ENCODE measurements at regions not wholly inside any gene's neighbourhood (a gene's known extent, or its start where the extent isn't known, plus 50 kb on each side); places are given as distances from the start of the nearest gene placed in this dataset.

DNA sequence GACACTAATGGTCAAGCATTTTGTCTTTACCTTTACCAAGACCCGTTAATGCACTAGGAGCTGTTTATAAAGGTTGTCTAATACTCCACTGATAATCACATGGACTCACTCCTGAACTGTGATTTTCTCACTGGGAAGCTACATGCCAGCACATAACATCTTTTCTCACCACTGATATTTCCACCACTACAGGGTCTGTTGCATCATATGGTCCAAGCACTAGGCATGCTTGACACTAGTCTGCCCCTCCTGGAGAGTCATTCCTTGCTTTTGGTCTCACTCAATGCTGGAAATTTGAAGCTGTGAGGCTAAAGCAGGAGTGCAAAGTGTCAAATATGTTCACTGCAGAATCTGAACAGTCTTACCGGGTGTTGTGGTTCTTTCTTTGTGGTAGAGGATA, 1576.8 kb downstream of the CDH8 start:
- Histone ChIP-seq H3K27ac (ENCODE audit: low read length) (no peak overlapping the region), H3K27me3 (ENCODE audit: control insufficient read depth, insufficient read depth, low read length) (no peaks in the 10 kb centered on the region), H3K4me1 (ENCODE audit: control insufficient read depth, insufficient read depth, low read length) (no peaks in the 10 kb centered on the region), H3K36me3 (ENCODE audit: control insufficient read depth, insufficient read depth, low read length) (no peaks in the 10 kb centered on the region), H3K4me3 (ENCODE audit: low read depth in 2 of 2, low read length in 2 of 2) (no peak overlapping the region), H3K9me3 (ENCODE audit: control insufficient read depth, insufficient read depth, low read depth, low read length) (no peaks in the 10 kb centered on the region)
- no TSS peak for BruUV-seq (replicated peaks)
- ATAC-seq (no peak), DNase-seq (ENCODE audit: low read depth, low spot score) (no peak)
- ChIA-PET POLR2A (no interaction called here), CTCF (interaction anchor here (0.7 kb wide), 1 partner anchor 276 kb away, joined by 4 read pairs; no protein-coding TSS in a partner anchor)
- TF ChIP-seq SIN3A (IDR thresholded peaks at IDR 0.05; ENCODE audit: borderline replicate concordance, insufficient read depth, low read depth, low read length) (no peak), POLR2AphosphoS5 (IDR thresholded peaks at IDR 0.05; ENCODE audit: low read depth, low read length) (no peak), TCF7L2 (IDR thresholded peaks at IDR 0.05; ENCODE audit: low read depth, low read length) (no peak)
- TF ChIP-seq, protein P1, sequence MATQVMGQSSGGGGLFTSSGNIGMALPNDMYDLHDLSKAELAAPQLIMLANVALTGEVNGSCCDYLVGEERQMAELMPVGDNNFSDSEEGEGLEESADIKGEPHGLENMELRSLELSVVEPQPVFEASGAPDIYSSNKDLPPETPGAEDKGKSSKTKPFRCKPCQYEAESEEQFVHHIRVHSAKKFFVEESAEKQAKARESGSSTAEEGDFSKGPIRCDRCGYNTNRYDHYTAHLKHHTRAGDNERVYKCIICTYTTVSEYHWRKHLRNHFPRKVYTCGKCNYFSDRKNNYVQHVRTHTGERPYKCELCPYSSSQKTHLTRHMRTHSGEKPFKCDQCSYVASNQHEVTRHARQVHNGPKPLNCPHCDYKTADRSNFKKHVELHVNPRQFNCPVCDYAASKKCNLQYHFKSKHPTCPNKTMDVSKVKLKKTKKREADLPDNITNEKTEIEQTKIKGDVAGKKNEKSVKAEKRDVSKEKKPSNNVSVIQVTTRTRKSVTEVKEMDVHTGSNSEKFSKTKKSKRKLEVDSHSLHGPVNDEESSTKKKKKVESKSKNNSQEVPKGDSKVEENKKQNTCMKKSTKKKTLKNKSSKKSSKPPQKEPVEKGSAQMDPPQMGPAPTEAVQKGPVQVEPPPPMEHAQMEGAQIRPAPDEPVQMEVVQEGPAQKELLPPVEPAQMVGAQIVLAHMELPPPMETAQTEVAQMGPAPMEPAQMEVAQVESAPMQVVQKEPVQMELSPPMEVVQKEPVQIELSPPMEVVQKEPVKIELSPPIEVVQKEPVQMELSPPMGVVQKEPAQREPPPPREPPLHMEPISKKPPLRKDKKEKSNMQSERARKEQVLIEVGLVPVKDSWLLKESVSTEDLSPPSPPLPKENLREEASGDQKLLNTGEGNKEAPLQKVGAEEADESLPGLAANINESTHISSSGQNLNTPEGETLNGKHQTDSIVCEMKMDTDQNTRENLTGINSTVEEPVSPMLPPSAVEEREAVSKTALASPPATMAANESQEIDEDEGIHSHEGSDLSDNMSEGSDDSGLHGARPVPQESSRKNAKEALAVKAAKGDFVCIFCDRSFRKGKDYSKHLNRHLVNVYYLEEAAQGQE (IDR thresholded peaks at IDR 0.05; ENCODE audit: insufficient read depth in 1 of 2, low read depth in 2 of 2, low read length in 1 of 2), result no peak
- TF ChIP-seq, protein P2, sequence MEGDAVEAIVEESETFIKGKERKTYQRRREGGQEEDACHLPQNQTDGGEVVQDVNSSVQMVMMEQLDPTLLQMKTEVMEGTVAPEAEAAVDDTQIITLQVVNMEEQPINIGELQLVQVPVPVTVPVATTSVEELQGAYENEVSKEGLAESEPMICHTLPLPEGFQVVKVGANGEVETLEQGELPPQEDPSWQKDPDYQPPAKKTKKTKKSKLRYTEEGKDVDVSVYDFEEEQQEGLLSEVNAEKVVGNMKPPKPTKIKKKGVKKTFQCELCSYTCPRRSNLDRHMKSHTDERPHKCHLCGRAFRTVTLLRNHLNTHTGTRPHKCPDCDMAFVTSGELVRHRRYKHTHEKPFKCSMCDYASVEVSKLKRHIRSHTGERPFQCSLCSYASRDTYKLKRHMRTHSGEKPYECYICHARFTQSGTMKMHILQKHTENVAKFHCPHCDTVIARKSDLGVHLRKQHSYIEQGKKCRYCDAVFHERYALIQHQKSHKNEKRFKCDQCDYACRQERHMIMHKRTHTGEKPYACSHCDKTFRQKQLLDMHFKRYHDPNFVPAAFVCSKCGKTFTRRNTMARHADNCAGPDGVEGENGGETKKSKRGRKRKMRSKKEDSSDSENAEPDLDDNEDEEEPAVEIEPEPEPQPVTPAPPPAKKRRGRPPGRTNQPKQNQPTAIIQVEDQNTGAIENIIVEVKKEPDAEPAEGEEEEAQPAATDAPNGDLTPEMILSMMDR (IDR thresholded peaks at IDR 0.05), result no peak
- in situ Hi-C loops (cut with HindIII; ENCODE audit: low pct_unique_long_range_greater_than_20kb, low sequenced_read_pairs) (no loop called here), intact Hi-C loops (cut with micrococcal nuclease; ENCODE audit: unreplicated experiment) (no loop called here)

DNA sequence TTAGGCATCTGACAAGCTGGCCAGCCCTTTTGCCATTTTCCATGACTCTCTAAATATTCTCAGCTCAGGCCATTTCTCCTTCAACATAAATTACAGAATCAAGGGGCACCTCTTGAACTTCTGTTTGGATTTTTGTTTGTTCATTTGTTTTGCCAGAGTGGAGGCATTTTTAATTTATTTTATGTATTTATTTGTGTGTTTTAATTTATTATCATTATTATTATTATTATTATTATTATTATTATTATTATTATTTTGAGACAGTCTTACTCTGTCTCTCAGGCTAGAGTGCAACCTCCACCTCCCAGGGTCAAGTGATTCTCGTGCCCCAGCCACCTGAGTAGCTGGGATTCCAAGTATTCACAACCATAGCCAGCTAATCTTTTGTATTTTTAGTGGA, 1578.0 kb downstream of the CDH8 start:
- Histone ChIP-seq H3K27ac (ENCODE audit: low read length) (no peak overlapping the region), H3K4me3 (ENCODE audit: low read depth in 2 of 2, low read length in 2 of 2) (no peak overlapping the region), H3K36me3 (ENCODE audit: control insufficient read depth, insufficient read depth, low read length) (no peaks in the 10 kb centered on the region), H3K27me3 (ENCODE audit: control insufficient read depth, insufficient read depth, low read length) (no peaks in the 10 kb centered on the region), H3K9me3 (ENCODE audit: control insufficient read depth, insufficient read depth, low read depth, low read length) (no peaks in the 10 kb centered on the region), H3K4me1 (ENCODE audit: control insufficient read depth, insufficient read depth, low read length) (no peaks in the 10 kb centered on the region)
- BruUV-seq (replicated peaks), result no TSS peak
- no peak for ATAC-seq
- no peak for DNase-seq (ENCODE audit: low read depth, low spot score)
- TF ChIP-seq POLR2AphosphoS5 (IDR thresholded peaks at IDR 0.05; ENCODE audit: low read depth, low read length) (no peak), SIN3A (IDR thresholded peaks at IDR 0.05; ENCODE audit: borderline replicate concordance, insufficient read depth, low read depth, low read length) (no peak), TCF7L2 (IDR thresholded peaks at IDR 0.05; ENCODE audit: low read depth, low read length) (no peak)
- TF ChIP-seq, protein P2 (IDR thresholded peaks at IDR 0.05), result no peak
- TF ChIP-seq, protein P1 (IDR thresholded peaks at IDR 0.05; ENCODE audit: insufficient read depth in 1 of 2, low read depth in 2 of 2, low read length in 1 of 2), result no peak
- CTCF ChIA-PET, result no interaction called here
- POLR2A ChIA-PET, result no interaction called here
- intact Hi-C loops (cut with micrococcal nuclease; ENCODE audit: unreplicated experiment) (no loop called here), in situ Hi-C loops (cut with HindIII; ENCODE audit: low pct_unique_long_range_greater_than_20kb, low sequenced_read_pairs) (no loop called here)

Measured in Panc1 (cell line).